Omental fat pad (tissue), 3 donors: ENCODE measurements at regions not wholly inside any gene's neighbourhood (a gene's known extent, or its start where the extent isn't known, plus 50 kb on each side); places are given as distances from the start of the nearest gene placed in this dataset.

ENCODE experiments used
- ATAC-seq: fragments of 150-250 bp; one replicate; pipeline ENCODE4 v1.9.1; 2016; ENCODE audit warnings: mild to moderate bottlenecking, moderate library complexity; ENCODE audit not compliant: low FRiP score
- DNase-seq: peaks from one replicate; pipeline ENCODE4 v3.0.0-alpha.2; 2019; ENCODE audit warnings: low spot score
- TF ChIP-seq, protein P1 (sequence below), 3 donors: fragments of 450-650 bp; IDR thresholded peaks; one replicate each; pipeline ENCODE4 v1.5.1; 2016 to 2017; ENCODE audit warnings: antibody characterized with exemption in 3 of 3, mild to moderate bottlenecking in 3 of 3, moderate library complexity in 2 of 3

DNA sequence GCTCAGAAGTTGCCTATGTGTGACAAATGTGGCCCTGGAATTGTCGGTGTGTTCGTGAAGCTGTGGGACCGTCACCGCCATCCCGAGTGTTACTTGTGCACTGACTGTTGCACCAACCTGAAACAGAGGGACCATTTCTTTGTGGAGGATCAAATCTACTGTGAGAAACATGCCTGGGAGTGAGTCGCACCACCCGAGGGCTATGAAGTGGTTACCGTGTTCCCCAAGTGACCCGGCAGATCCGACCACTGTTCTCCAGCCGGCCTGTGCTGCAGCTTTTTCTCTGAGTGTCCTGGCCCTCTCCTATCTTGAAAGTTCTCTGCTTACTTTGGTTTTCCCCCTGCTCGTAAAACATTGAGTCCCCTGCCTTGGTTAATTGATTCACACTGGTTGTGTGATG is 65.3 kb downstream of the VCPKMT start:
- no peak for ATAC-seq
- DNase-seq = no peak
- TF ChIP-seq, protein P1, sequence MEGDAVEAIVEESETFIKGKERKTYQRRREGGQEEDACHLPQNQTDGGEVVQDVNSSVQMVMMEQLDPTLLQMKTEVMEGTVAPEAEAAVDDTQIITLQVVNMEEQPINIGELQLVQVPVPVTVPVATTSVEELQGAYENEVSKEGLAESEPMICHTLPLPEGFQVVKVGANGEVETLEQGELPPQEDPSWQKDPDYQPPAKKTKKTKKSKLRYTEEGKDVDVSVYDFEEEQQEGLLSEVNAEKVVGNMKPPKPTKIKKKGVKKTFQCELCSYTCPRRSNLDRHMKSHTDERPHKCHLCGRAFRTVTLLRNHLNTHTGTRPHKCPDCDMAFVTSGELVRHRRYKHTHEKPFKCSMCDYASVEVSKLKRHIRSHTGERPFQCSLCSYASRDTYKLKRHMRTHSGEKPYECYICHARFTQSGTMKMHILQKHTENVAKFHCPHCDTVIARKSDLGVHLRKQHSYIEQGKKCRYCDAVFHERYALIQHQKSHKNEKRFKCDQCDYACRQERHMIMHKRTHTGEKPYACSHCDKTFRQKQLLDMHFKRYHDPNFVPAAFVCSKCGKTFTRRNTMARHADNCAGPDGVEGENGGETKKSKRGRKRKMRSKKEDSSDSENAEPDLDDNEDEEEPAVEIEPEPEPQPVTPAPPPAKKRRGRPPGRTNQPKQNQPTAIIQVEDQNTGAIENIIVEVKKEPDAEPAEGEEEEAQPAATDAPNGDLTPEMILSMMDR (IDR thresholded peaks at IDR 0.05) = no peak

DNA sequence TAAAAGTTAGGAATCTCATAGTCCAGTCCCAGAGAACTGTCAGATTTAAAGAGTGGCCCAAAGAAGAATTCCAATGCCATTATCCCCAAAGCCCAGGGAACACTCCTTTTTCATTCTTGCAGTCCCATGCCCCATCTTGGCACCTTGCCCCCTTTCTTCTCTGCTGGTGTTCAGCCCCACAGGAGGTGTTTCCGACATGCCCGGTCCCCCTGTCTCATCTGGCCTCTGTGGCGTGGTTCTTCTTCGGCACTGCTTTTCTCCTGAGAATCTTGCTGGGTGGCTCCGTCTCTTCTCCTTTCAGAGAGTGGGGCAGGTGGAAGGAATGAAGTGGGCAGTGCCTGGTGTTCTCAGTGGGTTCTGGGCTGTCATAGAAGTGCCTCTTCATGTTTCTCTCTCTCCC is 64.7 kb downstream of the VCPKMT start:
- DNase-seq (no peak), ATAC-seq (no peak)
- TF ChIP-seq, protein P1 (IDR thresholded peaks at IDR 0.05) = no peak

DNA sequence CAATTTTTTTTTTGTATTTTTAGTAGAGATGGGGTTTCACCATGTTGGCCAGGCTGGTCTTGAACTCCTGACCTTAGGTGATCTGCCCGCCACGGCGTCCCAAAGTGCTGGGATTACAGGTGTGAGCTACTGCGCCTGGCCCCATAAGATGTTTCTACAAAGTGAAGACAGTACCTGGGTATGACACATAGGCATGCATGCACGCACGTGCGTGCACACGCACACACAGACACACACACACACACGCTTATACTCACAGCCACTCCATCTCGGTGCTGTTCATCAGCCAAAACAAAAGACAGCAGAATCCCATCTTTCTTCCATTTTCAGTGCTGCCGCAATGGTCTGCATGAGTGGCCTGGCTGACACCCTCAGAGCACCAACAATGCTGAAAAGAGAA is 63.9 kb downstream of the VCPKMT start:
- TF ChIP-seq, protein P1 (IDR thresholded peaks at IDR 0.05) = no peak
- no peak for DNase-seq
- no peak for ATAC-seq

DNA sequence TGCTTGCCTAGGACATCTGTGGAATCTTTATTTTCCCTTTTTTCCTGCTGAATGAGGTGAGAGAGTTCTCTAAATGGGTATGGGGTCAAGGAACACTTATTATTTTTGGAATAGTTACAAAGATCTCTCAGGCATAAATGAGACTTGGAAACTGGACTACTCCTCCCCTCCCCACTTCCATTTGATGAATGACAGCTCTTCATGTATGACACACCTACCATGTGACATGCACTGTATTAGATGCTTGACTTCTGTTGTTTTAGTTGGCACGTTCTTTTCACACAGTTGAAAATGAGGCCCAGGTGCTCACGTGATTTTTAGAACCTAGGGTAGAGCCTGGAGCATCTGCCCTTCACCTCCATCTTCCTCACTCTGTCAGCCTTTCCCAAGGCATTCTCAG is 62.4 kb downstream of the VCPKMT start:
- ATAC-seq = no peak
- DNase-seq = no peak
- TF ChIP-seq, protein P1 (IDR thresholded peaks at IDR 0.05) = no peak

DNA sequence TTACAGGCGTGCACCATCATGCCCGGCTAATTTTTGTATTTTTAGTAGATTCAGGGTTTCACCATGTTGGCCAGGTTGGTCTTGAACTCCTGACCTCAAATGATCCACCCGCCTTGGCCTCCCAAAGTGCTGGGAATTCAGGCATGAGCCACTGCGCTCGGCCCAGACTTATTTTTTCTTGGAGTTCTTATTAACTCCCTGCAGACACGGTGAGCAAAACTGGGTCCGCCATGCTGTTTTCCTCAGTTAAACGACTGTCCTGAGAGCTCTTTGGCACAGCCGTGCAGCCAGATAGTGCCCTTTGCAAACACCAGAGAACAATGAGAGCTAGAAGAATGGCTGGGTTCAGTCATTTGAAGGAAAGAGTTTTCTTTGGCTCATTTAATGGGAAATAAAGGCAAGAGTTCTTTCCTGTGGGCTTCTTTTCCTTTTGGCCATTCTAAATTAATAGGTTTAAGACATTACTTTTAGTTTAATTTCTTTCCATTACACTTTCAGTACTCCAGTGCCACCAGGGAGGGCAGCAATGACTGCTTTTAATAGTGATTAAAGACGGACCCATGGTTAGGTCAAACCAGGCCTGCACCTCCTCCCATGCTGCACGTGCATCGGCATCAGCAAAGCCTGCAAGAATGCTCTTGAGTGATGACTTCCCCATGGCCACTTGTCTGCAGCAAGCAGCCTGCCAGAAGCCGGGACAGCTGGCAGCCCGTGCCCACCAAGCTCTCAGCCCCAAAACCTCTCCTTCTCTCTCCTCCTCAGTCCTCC is 60.7 kb downstream of the VCPKMT start:
- TF ChIP-seq, protein P1 (IDR thresholded peaks at IDR 0.05) = no peak
- no peak for DNase-seq
- no peak for ATAC-seq

DNA sequence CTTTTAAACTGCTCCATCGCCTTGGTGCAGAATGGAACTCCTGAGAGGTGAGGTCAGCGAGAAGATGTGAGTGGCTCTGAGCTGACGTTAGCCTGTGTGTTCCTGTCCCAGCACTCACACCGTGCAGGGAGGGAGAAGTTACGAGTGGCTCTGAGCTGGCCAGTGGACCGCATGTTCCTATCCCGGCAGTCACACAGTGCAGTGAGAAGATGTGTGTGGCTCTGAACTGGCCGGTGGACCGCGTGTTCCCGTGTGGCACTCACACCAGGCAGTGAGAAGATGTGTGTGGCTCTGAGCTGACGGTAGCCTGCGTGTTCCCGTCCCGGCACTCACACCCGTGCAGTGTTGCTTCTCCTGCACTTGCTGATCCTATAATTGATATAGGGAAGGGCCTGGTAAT is 59.9 kb downstream of the VCPKMT start:
- TF ChIP-seq, protein P1 (IDR thresholded peaks at IDR 0.05) = no peak
- ATAC-seq (no peak), DNase-seq (no peak)

DNA sequence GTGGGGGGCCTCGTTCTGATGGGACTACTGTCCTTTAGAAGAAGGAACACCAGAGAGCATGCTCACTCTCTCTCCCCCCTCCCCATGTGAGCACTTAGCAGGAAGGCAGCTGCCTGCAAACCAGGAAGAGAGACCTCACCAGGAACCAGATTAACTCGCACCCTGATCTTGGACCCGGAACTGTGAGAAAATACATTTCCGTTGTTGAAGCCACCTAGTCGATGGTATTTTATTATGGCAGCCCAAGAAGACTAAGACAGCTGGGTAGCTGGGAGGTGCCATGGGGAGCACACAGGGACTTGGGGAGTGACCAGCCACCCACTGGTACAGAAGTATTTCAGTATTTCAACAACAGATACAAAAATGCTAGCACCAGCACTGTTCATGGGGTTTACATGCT is 59.0 kb downstream of the VCPKMT start:
- DNase-seq (no peak), ATAC-seq (no peak)
- TF ChIP-seq, protein P1 (IDR thresholded peaks at IDR 0.05) = no peak
